HepG2 (cell line): ENCODE measurements at regions not wholly inside any gene's neighbourhood (a gene's known extent, or its start where the extent isn't known, plus 50 kb on each side); places are given as distances from the start of the nearest gene placed in this dataset.

Source experiments
- ESRRA ChIP-seq: sonication (generic); formaldehyde crosslinking; IDR thresholded peaks from 2 replicates; pipeline ENCODE4 v1.5.1; 2020; ENCODE audit warnings: mild to moderate bottlenecking, low read depth, missing genetic modification reagents
- FOXK1 ChIP-seq: sonication (generic); formaldehyde crosslinking; IDR thresholded peaks from 2 replicates; pipeline ENCODE4 v1.4.0; 2020; ENCODE audit warnings: low read depth, missing genetic modification reagents, borderline replicate concordance
- KDM4B ChIP-seq: sonication (generic); formaldehyde crosslinking; IDR thresholded peaks from 2 replicates; pipeline ENCODE4 v1.4.0; 2020; ENCODE audit warnings: missing genetic modification reagents
- SRSF9 ChIP-seq: fragments of 200-400 bp; formaldehyde crosslinking; IDR thresholded peaks from 2 replicates; pipeline ENCODE4 v1.6.1; 2018; ENCODE audit warnings: borderline replicate concordance, mild to moderate bottlenecking, low read depth, low read length; ENCODE audit not compliant: insufficient read depth, poor library complexity, severe bottlenecking
- ZBTB20 ChIP-seq: sonication (generic); formaldehyde crosslinking; IDR thresholded peaks from 2 replicates; pipeline ENCODE4 v1.8.1; 2023; ENCODE audit warnings: missing genetic modification reagents, low read depth, mild to moderate bottlenecking, borderline replicate concordance
- TF ChIP-seq, protein P1 (sequence below): sonication (generic); formaldehyde crosslinking; IDR thresholded peaks from 2 replicates; pipeline ENCODE4 v1.5.0; 2020; ENCODE audit warnings: mild to moderate bottlenecking, missing genetic modification reagents, moderate library complexity
- TF ChIP-seq, protein P2 (sequence below): sonication (generic); formaldehyde crosslinking; IDR thresholded peaks from 2 replicates; pipeline ENCODE4 v1.9.0; 2022; ENCODE audit warnings: missing genetic modification reagents, mild to moderate bottlenecking, borderline replicate concordance

DNA sequence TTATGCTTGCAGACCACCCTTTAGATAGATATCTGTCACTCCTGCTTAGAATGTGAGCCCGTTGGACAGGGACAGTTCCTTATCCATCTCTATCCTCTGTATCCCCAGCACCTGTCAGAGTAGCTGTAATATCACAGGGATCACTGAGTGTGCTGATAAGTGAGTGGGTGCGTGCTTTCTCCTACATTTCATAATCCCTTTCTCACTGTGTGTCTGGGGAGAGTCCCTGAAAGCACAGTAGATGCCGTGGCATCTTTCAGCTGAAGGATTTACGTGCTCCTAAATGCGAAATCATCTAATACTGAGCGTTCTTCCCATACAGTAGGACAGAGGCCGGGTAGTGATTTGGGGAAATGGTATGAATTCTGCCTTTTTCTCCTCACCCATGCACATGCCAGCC, 198.9 kb upstream of the SASH1 start:
- no peak for TF ChIP-seq FOXK1
- TF ChIP-seq KDM4B (CRISPR knock-in tag): no peak
- TF ChIP-seq, protein P1, sequence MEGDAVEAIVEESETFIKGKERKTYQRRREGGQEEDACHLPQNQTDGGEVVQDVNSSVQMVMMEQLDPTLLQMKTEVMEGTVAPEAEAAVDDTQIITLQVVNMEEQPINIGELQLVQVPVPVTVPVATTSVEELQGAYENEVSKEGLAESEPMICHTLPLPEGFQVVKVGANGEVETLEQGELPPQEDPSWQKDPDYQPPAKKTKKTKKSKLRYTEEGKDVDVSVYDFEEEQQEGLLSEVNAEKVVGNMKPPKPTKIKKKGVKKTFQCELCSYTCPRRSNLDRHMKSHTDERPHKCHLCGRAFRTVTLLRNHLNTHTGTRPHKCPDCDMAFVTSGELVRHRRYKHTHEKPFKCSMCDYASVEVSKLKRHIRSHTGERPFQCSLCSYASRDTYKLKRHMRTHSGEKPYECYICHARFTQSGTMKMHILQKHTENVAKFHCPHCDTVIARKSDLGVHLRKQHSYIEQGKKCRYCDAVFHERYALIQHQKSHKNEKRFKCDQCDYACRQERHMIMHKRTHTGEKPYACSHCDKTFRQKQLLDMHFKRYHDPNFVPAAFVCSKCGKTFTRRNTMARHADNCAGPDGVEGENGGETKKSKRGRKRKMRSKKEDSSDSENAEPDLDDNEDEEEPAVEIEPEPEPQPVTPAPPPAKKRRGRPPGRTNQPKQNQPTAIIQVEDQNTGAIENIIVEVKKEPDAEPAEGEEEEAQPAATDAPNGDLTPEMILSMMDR (CRISPR knock-in tag): no peak
- TF ChIP-seq ZBTB20 (CRISPR knock-in tag): no peak
- no peak for TF ChIP-seq SRSF9
- TF ChIP-seq ESRRA: no peak
- TF ChIP-seq, protein P2, sequence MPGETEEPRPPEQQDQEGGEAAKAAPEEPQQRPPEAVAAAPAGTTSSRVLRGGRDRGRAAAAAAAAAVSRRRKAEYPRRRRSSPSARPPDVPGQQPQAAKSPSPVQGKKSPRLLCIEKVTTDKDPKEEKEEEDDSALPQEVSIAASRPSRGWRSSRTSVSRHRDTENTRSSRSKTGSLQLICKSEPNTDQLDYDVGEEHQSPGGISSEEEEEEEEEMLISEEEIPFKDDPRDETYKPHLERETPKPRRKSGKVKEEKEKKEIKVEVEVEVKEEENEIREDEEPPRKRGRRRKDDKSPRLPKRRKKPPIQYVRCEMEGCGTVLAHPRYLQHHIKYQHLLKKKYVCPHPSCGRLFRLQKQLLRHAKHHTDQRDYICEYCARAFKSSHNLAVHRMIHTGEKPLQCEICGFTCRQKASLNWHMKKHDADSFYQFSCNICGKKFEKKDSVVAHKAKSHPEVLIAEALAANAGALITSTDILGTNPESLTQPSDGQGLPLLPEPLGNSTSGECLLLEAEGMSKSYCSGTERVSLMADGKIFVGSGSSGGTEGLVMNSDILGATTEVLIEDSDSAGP: no peak
